HFFc6 (cell line): ENCODE measurements at regions not wholly inside any gene's neighbourhood (a gene's known extent, or its start where the extent isn't known, plus 50 kb on each side); places are given as distances from the start of the nearest gene placed in this dataset.

Experiments
- DNase-seq: peaks from one replicate; pipeline ENCODE4 v3.0.0-alpha.2; 2018
- H3K27ac Mint-ChIP-seq: 2 replicates; pipeline ENCODE4 v1.8.0; 2020; ENCODE audit warnings: mild to moderate bottlenecking, mixed read lengths
- H3K27me3 Mint-ChIP-seq: 2 replicates; pipeline ENCODE4 v1.8.0; 2021; ENCODE audit warnings: mild to moderate bottlenecking, moderate library complexity, mixed read lengths; ENCODE audit not compliant: insufficient read depth
- H3K36me3 Mint-ChIP-seq: 2 replicates; pipeline ENCODE4 v1.8.0; 2021; ENCODE audit warnings: low read depth, mixed read lengths
- H3K4me1 Mint-ChIP-seq: 2 replicates; pipeline ENCODE4 v1.8.0; 2020; ENCODE audit warnings: low read depth, mixed read lengths
- H3K4me3 Mint-ChIP-seq: 2 replicates; pipeline ENCODE4 v1.8.0; 2020; ENCODE audit warnings: mild to moderate bottlenecking, moderate library complexity, mixed read lengths
- H3K9me3 Mint-ChIP-seq: 2 replicates; pipeline ENCODE4 v1.8.0; 2020; ENCODE audit warnings: mild to moderate bottlenecking, mixed read lengths
- TF ChIP-seq, protein P1 (sequence below): fragments of 200-600 bp; sonication (generic); IDR thresholded peaks from 2 replicates; pipeline ENCODE4 v1.5.0; 2021; ENCODE audit warnings: antibody characterized with exemption, mild to moderate bottlenecking

DNA sequence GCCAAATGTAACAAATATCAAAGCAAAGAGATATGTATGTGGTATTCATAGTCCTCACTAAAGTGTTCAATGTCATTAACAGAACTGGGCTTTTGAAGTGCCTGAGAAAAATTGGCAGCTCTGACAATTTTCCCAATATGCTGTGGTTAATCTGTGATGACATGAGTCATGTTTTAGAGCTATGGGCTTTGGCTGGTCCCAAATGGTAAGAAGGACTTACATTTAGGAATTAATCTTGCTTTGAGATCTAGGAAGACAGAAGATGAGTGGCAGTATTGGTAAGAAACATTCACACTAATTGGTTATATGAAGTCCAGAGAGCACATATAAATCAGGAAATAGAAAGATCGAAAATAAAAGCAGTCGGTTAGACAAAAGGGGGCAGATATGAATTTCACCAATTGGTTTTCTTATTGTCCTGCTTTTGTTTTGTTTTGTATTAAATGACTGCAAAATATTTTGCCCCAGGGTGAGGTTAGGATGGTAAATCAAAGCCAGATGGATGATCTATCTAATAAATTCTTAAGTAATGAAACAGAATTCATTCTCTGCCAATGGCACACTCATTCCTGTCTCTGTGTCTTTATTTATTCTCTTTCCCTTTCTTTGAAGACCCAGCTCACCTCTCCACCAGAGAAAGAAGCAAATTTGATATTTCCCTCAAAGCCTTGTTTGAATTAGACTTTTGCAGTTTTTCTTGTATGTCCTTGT lies 993.1 kb downstream of the RPA4 start:
- TF ChIP-seq, protein P1, sequence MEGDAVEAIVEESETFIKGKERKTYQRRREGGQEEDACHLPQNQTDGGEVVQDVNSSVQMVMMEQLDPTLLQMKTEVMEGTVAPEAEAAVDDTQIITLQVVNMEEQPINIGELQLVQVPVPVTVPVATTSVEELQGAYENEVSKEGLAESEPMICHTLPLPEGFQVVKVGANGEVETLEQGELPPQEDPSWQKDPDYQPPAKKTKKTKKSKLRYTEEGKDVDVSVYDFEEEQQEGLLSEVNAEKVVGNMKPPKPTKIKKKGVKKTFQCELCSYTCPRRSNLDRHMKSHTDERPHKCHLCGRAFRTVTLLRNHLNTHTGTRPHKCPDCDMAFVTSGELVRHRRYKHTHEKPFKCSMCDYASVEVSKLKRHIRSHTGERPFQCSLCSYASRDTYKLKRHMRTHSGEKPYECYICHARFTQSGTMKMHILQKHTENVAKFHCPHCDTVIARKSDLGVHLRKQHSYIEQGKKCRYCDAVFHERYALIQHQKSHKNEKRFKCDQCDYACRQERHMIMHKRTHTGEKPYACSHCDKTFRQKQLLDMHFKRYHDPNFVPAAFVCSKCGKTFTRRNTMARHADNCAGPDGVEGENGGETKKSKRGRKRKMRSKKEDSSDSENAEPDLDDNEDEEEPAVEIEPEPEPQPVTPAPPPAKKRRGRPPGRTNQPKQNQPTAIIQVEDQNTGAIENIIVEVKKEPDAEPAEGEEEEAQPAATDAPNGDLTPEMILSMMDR, result no peak
- Mint-ChIP-seq H3K36me3 (no peaks in the 10 kb centered on the region; the same call in 1 of the 2 replicates), H3K9me3 (no peaks in the 10 kb centered on the region; the same call in 1 of the 2 replicates), H3K27ac (peak overlapping the region; percentile 67), H3K4me3 (peak overlapping the region; percentile 70), H3K4me1 (peaks cover 48% of the 10 kb centered on the region), H3K27me3 (no peaks in the 10 kb centered on the region)
- DNase-seq, result peak; percentile 65

GRCh38 chrX:97882306-97882705 lies 998.6 kb downstream of the RPA4 start:
- Mint-ChIP-seq H3K4me1 (peaks cover 29% of the 10 kb centered on the region), H3K4me3 (no peak overlapping the region), H3K36me3 (no peaks in the 10 kb centered on the region; the same call in 1 of the 2 replicates), H3K27ac (no peak overlapping the region), H3K27me3 (no peaks in the 10 kb centered on the region), H3K9me3 (no peaks in the 10 kb centered on the region; the same call in 1 of the 2 replicates)
- TF ChIP-seq, protein P1, result no peak
- peak; percentile 10 for DNase-seq

DNA sequence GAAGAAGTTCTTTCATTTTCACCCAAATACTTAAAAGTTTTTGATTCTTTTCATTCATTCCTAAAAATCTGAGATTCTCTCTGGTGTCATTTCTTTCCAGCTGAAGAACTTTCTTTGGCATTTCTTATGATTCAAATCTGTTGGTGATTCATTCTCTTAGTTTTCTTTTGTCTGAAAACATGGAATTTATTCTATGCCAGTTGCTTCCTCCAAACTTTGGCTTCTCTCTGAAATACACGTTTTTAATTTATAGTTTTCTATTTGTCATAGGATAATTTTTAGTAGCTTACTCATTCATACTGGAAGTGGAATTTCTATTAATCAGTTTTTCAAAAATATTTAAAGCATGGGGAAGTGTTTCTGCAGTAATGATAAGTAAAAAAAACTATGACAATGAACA lies 1012.0 kb downstream of the RPA4 start:
- peak overlapping the region; percentile 60; the same call in 1 of the 2 replicates for H3K4me3 Mint-ChIP-seq
- H3K27me3 Mint-ChIP-seq, result no peaks in the 10 kb centered on the region
- H3K27ac Mint-ChIP-seq, result peak overlapping the region; percentile 56
- TF ChIP-seq, protein P1, result no peak
- H3K9me3 Mint-ChIP-seq, result peaks cover 8% of the 10 kb centered on the region; the same call in 1 of the 2 replicates
- peak; percentile 45 for DNase-seq
- H3K4me1 Mint-ChIP-seq, result peaks cover 53% of the 10 kb centered on the region
- peaks cover 17% of the 10 kb centered on the region for H3K36me3 Mint-ChIP-seq

DNA sequence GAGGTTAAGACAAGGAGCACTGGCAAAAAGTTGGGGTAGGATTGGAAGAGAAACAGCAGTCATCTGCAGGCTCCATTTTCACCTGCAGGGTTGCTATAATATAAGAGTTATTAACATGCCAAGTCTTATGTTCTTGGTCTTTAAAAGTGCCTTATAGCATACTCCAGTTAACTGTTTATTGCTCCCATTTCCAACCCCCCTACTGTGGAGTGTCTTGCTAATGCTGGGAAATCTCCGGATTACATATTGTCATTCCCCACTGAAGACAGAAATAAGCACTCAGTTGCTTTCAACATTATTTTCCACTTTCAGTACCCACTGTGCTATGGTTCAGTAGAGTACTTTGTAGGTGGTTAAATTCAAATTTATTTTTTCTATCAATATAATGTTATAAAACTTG lies 1014.3 kb downstream of the RPA4 start:
- H3K27me3 Mint-ChIP-seq, result no peaks in the 10 kb centered on the region
- H3K4me3 Mint-ChIP-seq, result no peak overlapping the region

DNA sequence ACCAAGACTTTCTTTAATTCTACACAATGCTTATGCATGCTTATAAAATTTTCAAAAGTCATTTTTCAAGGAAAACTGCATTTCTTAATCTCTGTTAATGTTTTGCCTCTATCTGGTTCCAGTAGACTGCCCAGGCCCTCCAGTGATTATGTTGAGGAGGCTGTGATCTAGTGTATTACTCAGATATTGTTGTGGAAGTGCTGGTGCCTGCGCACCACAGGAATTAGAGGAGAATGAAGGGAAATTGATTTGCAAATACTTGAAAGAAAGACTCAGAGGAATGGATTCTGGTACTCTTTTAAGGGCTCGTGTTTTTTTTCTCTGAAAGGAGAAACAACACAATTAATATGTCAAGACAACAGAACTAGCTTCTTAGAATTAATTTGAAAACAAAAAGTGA lies 1015.1 kb downstream of the RPA4 start:
- Mint-ChIP-seq H3K27me3 (no peaks in the 10 kb centered on the region), H3K4me1 (peaks cover 53% of the 10 kb centered on the region), H3K27ac (peak overlapping the region; percentile 72), H3K9me3 (no peaks in the 10 kb centered on the region; the same call in 1 of the 2 replicates), H3K36me3 (peaks cover 4% of the 10 kb centered on the region), H3K4me3 (peak overlapping the region; percentile 28; the same call in 1 of the 2 replicates)
- peak; percentile 61 for DNase-seq
- TF ChIP-seq, protein P1, result no peak

More for the DNA sequence above, 1014.3 kb downstream of the RPA4 start:
- DNase-seq, result no peak
- Mint-ChIP-seq H3K9me3 (no peaks in the 10 kb centered on the region; the same call in 1 of the 2 replicates), H3K4me1 (peaks cover 53% of the 10 kb centered on the region), H3K36me3 (peaks cover 6% of the 10 kb centered on the region), H3K27ac (no peak overlapping the region)
- TF ChIP-seq, protein P1, result no peak
